D721Med (cell line): ENCODE measurements at regions not wholly inside any gene's neighbourhood (a gene's known extent, or its start where the extent isn't known, plus 50 kb on each side); places are given as distances from the start of the nearest gene placed in this dataset.

Source experiments
- DNase-seq: peaks from one replicate; pipeline ENCODE4 v3.0.0; 2011; ENCODE audit warnings: low spot score; ENCODE audit not compliant: insufficient read length
- FAIRE-seq: peaks from 2 replicates; lab custom pipeline; 2011; peaks lifted over from hg19 to GRCh38; lab: Jason Lieb, UNC
- TF ChIP-seq, protein P1 (sequence below): IDR thresholded peaks from 2 replicates; pipeline ENCODE4 v1.5.1; 2012; ENCODE audit warnings: mild to moderate bottlenecking, control low read depth; ENCODE audit not compliant: insufficient read depth; ENCODE audit errors: missing control alignments

DNA sequence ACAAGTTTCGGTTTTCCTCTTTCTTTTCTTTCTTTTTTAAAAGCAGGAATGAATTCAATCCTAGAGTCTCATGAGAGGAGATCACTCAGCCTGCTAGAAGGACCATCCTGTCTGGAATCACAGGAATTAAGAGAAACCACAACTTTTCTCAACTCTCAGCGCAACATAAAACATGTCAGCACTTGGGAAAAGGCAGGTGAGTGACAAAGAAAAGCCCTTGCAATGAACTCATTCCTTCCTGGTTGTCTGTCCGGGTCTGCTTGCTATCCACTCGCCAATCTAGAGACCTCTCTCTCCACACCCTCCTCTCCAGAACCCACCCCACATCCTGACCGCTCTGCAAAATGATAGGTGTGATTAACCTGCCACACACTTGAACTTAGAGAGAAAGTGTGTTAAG, 253.8 kb downstream of the LY86 start:
- TF ChIP-seq, protein P1, sequence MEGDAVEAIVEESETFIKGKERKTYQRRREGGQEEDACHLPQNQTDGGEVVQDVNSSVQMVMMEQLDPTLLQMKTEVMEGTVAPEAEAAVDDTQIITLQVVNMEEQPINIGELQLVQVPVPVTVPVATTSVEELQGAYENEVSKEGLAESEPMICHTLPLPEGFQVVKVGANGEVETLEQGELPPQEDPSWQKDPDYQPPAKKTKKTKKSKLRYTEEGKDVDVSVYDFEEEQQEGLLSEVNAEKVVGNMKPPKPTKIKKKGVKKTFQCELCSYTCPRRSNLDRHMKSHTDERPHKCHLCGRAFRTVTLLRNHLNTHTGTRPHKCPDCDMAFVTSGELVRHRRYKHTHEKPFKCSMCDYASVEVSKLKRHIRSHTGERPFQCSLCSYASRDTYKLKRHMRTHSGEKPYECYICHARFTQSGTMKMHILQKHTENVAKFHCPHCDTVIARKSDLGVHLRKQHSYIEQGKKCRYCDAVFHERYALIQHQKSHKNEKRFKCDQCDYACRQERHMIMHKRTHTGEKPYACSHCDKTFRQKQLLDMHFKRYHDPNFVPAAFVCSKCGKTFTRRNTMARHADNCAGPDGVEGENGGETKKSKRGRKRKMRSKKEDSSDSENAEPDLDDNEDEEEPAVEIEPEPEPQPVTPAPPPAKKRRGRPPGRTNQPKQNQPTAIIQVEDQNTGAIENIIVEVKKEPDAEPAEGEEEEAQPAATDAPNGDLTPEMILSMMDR: no peak
- DNase-seq (no peak), FAIRE-seq (no peak)

GRCh38 chr6:6843057-6843627, 254.6 kb downstream of the LY86 start:
- TF ChIP-seq, protein P1: no peak
- no peak for DNase-seq
- no peak for FAIRE-seq

- DNase-seq (no peak), FAIRE-seq (no peak)
- TF ChIP-seq, protein P1: no peak
These were observed 255.3 kb downstream of the LY86 start for GRCh38 chr6:6843777-6844176.

GRCh38 chr6:6844530-6844929, 256.0 kb downstream of the LY86 start:
- FAIRE-seq: no peak
- TF ChIP-seq, protein P1: no peak
- DNase-seq: no peak

DNA sequence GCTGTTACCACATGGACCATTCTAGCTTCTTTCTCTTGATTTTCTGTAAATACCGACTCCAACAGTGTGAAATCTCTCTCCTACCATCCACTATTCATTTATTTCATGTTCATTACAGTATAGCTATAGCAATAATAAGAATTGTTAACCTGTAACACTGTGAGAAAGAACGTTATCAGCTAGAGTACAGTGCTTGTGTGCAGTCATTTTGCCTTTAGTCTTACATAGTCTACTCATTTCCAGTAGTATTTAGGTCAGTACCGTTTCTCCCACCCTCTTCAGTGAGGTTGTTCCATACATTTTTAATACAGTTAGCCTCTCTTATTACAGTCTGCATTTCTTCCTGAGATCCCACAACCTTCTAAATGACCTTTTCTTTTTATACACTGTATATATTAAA, 257.1 kb downstream of the LY86 start:
- DNase-seq: no peak
- TF ChIP-seq, protein P1: no peak
- FAIRE-seq: no peak

- FAIRE-seq: no peak
These were observed 259.1 kb downstream of the LY86 start for GRCh38 chr6:6847591-6847990.

More at GRCh38 chr6:6847591-6847990, 259.1 kb downstream of the LY86 start:
- DNase-seq: no peak
- TF ChIP-seq, protein P1: no peak
